GM12865 (cell line): ENCODE measurements at regions not wholly inside any gene's neighbourhood (a gene's known extent, or its start where the extent isn't known, plus 50 kb on each side); places are given as distances from the start of the nearest gene placed in this dataset.

ENCODE experiments used
- DNase-seq: peaks from one replicate; pipeline ENCODE4 v3.0.0; 2010; ENCODE audit warnings: low read depth
- H3K4me3 ChIP-seq: 2 replicates; pipeline ENCODE4 v1.5.1; 2011; ENCODE audit warnings: mild to moderate bottlenecking, low read depth, low read length, control low read depth
- CTCF ChIP-seq: IDR thresholded peaks from 2 replicates; pipeline ENCODE4 v1.5.1; 2011; ENCODE audit warnings: low read length, control low read depth, low read depth, inconsistent platforms; ENCODE audit not compliant: insufficient read depth; ENCODE audit errors: missing control alignments

- no peak overlapping the region for H3K4me3 ChIP-seq
- TF ChIP-seq CTCF = no peak
- no peak for DNase-seq
Observed at GRCh38 chr19:31955061-31955460, 390.3 kb upstream of the ZNF507 start.

- DNase-seq = no peak
- H3K4me3 ChIP-seq = no peak overlapping the region
- TF ChIP-seq CTCF = no peak
Observed at GRCh38 chr19:31955884-31956283, 389.5 kb upstream of the ZNF507 start.

DNA sequence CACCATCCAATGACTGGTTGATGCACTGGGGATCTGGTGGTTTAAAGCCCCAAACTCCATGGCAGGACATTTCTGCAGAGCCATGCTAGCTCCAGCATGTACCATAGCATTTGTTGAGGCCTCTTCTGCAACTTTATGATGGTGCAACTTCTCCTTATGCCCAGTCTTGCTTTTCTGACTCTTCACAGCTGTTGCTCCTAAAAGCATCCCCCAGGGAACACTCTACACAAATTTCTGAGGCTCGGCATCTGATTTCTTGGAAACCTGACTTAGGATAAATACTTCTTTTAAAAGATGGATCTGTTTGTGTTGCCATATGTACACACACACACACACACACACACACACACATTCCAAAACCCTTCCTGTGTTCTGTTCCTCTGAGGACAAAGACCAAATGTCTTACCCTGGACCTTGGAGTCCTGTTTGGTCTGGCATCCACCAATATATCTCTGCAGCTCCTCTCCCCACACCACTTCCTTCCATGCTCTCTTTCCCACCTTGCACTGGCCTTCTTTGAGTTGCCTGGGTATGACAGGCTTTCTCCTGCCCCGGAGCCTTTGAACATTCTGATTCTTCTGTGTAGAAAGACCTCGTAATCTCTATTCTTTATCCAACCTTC is 388.5 kb upstream of the ZNF507 start:
- TF ChIP-seq CTCF = no peak

DNA sequence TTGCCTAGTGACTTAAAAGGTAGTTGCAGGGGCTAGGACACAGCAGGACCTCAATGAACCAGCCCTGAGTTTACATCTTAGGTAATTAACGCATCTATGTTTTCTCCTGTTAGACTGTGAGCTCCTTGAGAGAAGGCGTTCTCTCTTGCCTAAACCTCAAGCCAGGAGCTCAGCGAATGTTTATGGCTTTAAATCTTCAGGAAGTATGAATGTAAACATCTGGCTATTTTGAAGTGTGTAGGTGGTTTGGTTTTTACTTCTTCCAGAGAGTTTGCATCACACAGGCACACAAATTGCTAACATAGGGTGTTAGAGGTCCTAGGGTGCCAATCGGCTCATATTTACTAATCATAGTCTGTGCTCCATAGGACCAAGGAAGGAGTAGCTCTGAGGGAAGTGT is 387.7 kb upstream of the ZNF507 start:
- DNase-seq = no peak
- no peak overlapping the region for H3K4me3 ChIP-seq
- TF ChIP-seq CTCF = no peak

More for the DNA sequence above, 388.5 kb upstream of the ZNF507 start:
- DNase-seq = no peak
- H3K4me3 ChIP-seq = no peak overlapping the region

- H3K4me3 ChIP-seq = no peak overlapping the region
- TF ChIP-seq CTCF = no peak
- DNase-seq = no peak
Observed at GRCh38 chr19:31959527-31960018, 385.8 kb upstream of the ZNF507 start.

- no peak overlapping the region for H3K4me3 ChIP-seq
- no peak for TF ChIP-seq CTCF
- DNase-seq = no peak
Observed at GRCh38 chr19:31960474-31960873, 384.9 kb upstream of the ZNF507 start.

DNA sequence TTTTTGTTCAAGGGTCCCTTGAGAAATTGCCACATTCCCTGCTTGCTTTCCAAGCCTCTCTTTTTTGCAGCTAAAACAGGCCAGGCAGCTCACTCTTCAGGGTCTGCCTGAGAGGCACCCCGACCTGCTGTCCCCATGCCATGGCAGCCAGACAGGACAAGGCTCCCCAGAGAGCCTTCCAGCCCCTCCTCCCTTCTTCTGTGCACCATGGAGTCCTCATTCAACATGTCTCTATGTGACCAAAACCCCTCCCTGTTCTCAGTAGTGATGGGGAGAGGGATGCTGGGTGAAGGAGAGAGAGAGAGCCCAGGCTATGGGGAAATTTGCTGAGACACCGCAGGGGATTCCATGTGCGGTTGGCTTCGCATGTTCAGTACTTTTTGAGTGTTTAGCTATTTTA is 384.2 kb upstream of the ZNF507 start:
- H3K4me3 ChIP-seq = no peak overlapping the region
- DNase-seq = no peak
- no peak for TF ChIP-seq CTCF
